SU-DHL-6 (cell line): ENCODE measurements at regions not wholly inside any gene's neighbourhood (a gene's known extent, or its start where the extent isn't known, plus 50 kb on each side); places are given as distances from the start of the nearest gene placed in this dataset.

ENCODE experiments used
- CTCF ChIP-seq: fragments of 200-600 bp; sonication (generic); IDR thresholded peaks from one replicate; pipeline ENCODE4 v1.5.1; 2017; ENCODE audit warnings: antibody characterized with exemption, mild to moderate bottlenecking, low read length, moderate library complexity; ENCODE audit not compliant: insufficient read depth, poor library complexity, severe bottlenecking
- EZH2phosphoT487 ChIP-seq: fragments of 200-600 bp; sonication (generic), shearing (Covaris generic); conservative IDR thresholded peaks from 2 replicates; pipeline ENCODE4 v1.6.1; 2018; ENCODE audit warnings: mild to moderate bottlenecking, antibody characterized with exemption, low read length, moderate library complexity, mixed read lengths

DNA sequence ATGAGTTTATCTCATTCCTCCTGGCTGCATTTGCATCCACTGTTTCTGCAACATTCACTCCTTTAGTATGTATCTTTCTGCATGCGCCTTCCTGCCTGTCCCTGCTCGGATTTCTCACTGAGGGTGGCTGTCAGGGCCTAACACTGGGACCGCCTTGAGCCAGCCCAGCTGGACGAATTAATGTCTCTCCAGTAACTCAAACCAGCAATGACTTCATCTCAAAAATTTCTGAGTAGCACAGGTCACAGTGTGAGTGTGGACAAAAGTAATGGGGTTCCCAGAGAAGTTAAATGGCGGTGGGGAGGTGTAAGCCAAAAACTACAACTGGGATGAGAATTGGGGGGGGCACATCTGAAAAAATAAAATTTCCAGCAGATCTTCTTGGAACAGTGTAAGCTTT lies 444.0 kb upstream of the MGMT start:
- TF ChIP-seq EZH2phosphoT487 (no peak), CTCF (no peak)
